Lower leg skin (tissue), 4 donors: ENCODE measurements at regions not wholly inside any gene's neighbourhood (a gene's known extent, or its start where the extent isn't known, plus 50 kb on each side); places are given as distances from the start of the nearest gene placed in this dataset.

Source experiments
- DNase-seq, 2 donors: peaks; one replicate each; pipeline ENCODE4 v3.0.0-alpha.2; 2019; ENCODE audit warnings: low spot score in 2 of 2
- H3K4me3 ChIP-seq: fragments of 200-600 bp; sonication (generic); 2 replicates; pipeline ENCODE4 v1.5.1; 2017; ENCODE audit warnings: mild to moderate bottlenecking, low read depth; ENCODE audit not compliant: poor library complexity, severe bottlenecking
- POLR2A ChIP-seq, 2 donors: fragments of 450-650 bp; IDR thresholded peaks; one replicate each; pipeline ENCODE4 v1.6.1; 2016 to 2017; ENCODE audit warnings: antibody characterized with exemption in 2 of 2, mild to moderate bottlenecking in 1 of 2, moderate library complexity in 1 of 2
- WGBS, 2 donors: methylation state at CpG; one replicate each; pipeline ENCODE4 v1.1.5; 2018; 5-methylcytosine and 5-hydroxymethylcytosine counted together
- intact Hi-C: fragments of 100-400 bp; cut with DNase I; formaldehyde crosslinking; loops from one replicate; pipeline ENCODE4 v1.15.0; 2023; ENCODE audit warnings: low total_unique reads
- TF ChIP-seq, protein P1 (sequence below), 3 donors: fragments of 450-650 bp; IDR thresholded peaks; one replicate each; pipeline ENCODE4 v1.5.1; 2016; ENCODE audit warnings: antibody characterized with exemption in 3 of 3, mild to moderate bottlenecking in 3 of 3, moderate library complexity in 2 of 3

DNA sequence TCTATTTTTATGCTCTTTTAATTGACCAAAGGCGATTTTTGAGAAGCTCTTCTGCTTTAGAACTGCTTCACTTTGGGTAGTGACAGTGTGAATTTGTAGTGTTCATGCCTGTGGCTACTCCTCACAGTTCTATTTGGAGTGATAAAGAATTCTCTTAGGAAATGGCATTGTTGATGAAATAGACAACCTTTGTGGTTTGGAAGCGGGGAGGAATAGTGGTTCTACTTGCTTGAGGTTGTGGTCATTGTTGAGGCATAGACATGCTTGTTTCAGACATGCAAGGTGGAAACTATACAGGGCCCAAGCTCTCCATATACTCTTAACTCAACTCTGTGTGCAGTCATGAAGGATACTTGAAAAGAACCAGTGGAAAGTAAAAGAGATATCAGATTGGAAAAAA, 481.1 kb upstream of the NEGR1 start:
- WGBS, 2 donors: 78 to 79% methylated on average over 2 of the region's 2 CpGs
- intact Hi-C loops: no loop called here
- H3K4me3 ChIP-seq: no peak overlapping the region
- no peak for DNase-seq
- TF ChIP-seq, protein P1, sequence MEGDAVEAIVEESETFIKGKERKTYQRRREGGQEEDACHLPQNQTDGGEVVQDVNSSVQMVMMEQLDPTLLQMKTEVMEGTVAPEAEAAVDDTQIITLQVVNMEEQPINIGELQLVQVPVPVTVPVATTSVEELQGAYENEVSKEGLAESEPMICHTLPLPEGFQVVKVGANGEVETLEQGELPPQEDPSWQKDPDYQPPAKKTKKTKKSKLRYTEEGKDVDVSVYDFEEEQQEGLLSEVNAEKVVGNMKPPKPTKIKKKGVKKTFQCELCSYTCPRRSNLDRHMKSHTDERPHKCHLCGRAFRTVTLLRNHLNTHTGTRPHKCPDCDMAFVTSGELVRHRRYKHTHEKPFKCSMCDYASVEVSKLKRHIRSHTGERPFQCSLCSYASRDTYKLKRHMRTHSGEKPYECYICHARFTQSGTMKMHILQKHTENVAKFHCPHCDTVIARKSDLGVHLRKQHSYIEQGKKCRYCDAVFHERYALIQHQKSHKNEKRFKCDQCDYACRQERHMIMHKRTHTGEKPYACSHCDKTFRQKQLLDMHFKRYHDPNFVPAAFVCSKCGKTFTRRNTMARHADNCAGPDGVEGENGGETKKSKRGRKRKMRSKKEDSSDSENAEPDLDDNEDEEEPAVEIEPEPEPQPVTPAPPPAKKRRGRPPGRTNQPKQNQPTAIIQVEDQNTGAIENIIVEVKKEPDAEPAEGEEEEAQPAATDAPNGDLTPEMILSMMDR (IDR thresholded peaks at IDR 0.05): no peak
- no peak for TF ChIP-seq POLR2A (IDR thresholded peaks at IDR 0.05)

DNA sequence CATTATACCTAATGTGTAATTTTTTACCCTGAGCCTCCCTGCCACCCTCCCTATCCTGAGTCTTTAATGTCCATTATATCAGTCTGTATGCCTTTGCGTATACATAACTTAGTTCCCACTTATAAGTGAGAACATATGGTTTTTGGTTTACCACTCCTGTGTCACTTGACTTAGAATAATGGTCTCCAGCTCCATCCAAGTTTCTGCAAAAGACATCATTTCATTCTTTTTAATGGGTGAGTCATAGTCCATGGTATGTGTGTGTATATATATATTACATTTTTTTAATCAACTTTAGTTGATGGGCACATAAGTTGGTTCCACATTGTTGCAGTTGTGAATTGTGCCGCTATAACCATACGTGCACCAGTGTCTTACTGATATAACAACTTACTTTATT, 477.1 kb upstream of the NEGR1 start:
- intact Hi-C loops: no loop called here
- DNase-seq: no peak

DNA sequence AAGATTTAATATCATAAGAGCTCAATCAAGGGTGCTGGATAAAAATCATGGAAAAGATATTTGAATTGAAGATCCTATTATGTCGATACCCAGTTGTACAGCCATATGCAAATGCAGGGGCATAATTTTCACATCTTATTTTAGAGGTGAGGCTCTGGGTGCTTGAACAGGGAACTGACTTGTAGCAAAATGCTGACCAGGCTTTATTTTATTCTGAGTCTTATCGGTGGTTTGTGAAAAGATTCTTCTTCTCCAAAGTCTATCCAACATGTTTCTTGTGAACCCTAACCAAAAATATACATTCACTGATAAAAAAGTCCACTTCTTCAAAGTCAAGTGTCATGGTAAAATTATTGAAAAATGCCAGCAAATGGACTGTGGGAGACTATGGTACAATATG, 475.5 kb upstream of the NEGR1 start:
- TF ChIP-seq, protein P1 (IDR thresholded peaks at IDR 0.05): no peak
- TF ChIP-seq POLR2A (IDR thresholded peaks at IDR 0.05): no peak
- no peak for DNase-seq
- intact Hi-C loops: no loop called here
- 89 to 95% methylated on average over 2 of the region's 2 CpGs for WGBS, 2 donors
- no peak overlapping the region for H3K4me3 ChIP-seq

More for the DNA sequence above, 477.1 kb upstream of the NEGR1 start:
- TF ChIP-seq, protein P1 (IDR thresholded peaks at IDR 0.05): no peak
- no peak for TF ChIP-seq POLR2A (IDR thresholded peaks at IDR 0.05)
- no peak overlapping the region for H3K4me3 ChIP-seq
- 91 to 97% methylated on average over 3 of the region's 3 CpGs for WGBS, 2 donors

DNA sequence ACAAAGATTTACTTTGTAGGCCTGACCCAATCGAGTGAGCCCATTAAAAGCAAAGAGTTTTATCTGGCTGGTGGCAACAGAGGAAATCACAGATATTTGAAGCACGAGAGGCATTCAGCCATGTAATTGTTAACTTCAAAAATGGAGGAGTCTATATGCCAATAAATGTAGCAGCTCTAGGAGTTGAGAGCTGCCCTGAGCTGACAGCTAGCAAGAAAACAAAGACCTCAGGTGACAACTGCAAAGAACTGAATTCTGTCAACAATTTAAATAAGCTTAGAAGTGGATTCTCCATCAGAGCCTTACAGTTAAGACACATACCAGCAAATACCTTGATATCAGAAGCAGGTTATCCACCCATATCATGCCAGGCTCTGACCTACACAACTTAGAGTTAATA, 463.1 kb upstream of the NEGR1 start:
- intact Hi-C loops: no loop called here
- H3K4me3 ChIP-seq: no peak overlapping the region
- WGBS, 2 donors: 83 to 84% methylated on average over 2 of the region's 2 CpGs
- DNase-seq: no peak
- TF ChIP-seq, protein P1 (IDR thresholded peaks at IDR 0.05): no peak
- TF ChIP-seq POLR2A (IDR thresholded peaks at IDR 0.05): no peak

DNA sequence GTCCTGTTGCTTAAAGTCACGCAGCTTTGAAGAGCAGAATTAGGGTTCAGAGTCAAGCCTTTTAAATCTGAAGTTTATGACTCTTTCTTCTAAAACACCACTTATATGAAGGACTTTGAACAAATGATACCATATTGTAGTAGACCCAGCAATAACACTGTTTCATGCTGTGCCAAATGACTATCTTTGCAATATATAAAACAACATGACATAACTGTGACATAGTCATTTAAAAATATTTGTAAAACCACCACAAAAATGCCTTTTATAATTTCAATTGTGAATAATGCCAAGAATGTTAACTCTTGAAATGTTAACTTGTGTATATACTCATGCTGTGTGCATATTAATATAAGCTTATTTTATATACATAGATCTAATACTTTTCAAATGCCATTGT, 452.1 kb upstream of the NEGR1 start:
- 73 to 78% methylated on average over 1 of the region's 1 CpG for WGBS, 2 donors
- TF ChIP-seq POLR2A (IDR thresholded peaks at IDR 0.05): no peak
- TF ChIP-seq, protein P1 (IDR thresholded peaks at IDR 0.05): no peak
- no peak overlapping the region for H3K4me3 ChIP-seq
- no peak for DNase-seq
- intact Hi-C loops: no loop called here
